ENCODE measurements at regions not wholly inside any gene's neighbourhood (a gene's known extent, or its start where the extent isn't known, plus 50 kb on each side); places are given as distances from the start of the nearest gene placed in this dataset.

- DNase-seq (ENCODE audit: low spot score), result no peak
Observed at GRCh38 chr5:56588636-56589480, 226.5 kb upstream of the MAP3K1 start.

- no peak for DNase-seq (ENCODE audit: low spot score)
Observed at GRCh38 chr5:56588131-56588487, 227.2 kb upstream of the MAP3K1 start.

GRCh38 chr5:56587381-56588130 lies 227.8 kb upstream of the MAP3K1 start:
- DNase-seq (ENCODE audit: low spot score), result no peak

- no peak for DNase-seq (ENCODE audit: low spot score)
Observed at GRCh38 chr5:56585999-56586691, 229.2 kb upstream of the MAP3K1 start.

- no peak for DNase-seq (ENCODE audit: low spot score)
Observed at GRCh38 chr5:56585461-56585860, 229.9 kb upstream of the MAP3K1 start.

- DNase-seq (ENCODE audit: low spot score), result no peak
Observed at GRCh38 chr5:56581426-56581825, 233.9 kb upstream of the MAP3K1 start.

GRCh38 chr5:56580864-56581263 lies 234.5 kb upstream of the MAP3K1 start:
- no peak for DNase-seq (ENCODE audit: low spot score)

- no peak for DNase-seq (ENCODE audit: low spot score)
Observed at GRCh38 chr5:56575821-56576220, 239.5 kb upstream of the MAP3K1 start.

- DNase-seq (ENCODE audit: low spot score), result no peak
Observed at GRCh38 chr5:56574778-56575177, 240.6 kb upstream of the MAP3K1 start.

- no peak for DNase-seq (ENCODE audit: low spot score)
Observed at GRCh38 chr5:56569566-56569965, 245.8 kb upstream of the MAP3K1 start.

GRCh38 chr5:56569076-56569475 lies 246.3 kb upstream of the MAP3K1 start:
- no peak for DNase-seq (ENCODE audit: low spot score)

GRCh38 chr5:56567278-56567677 lies 248.1 kb upstream of the MAP3K1 start:
- no peak for DNase-seq (ENCODE audit: low spot score)

- no peak for DNase-seq (ENCODE audit: low spot score)
Observed at GRCh38 chr5:56566374-56567249, 248.7 kb upstream of the MAP3K1 start.

- DNase-seq (ENCODE audit: low spot score), result no peak
Observed at GRCh38 chr5:56565644-56566043, 249.7 kb upstream of the MAP3K1 start.

GRCh38 chr5:56565283-56565615 lies 250.1 kb upstream of the MAP3K1 start:
- no peak for DNase-seq (ENCODE audit: low spot score)

GRCh38 chr5:56564541-56565282 lies 250.6 kb upstream of the MAP3K1 start:
- DNase-seq (ENCODE audit: low spot score), result no peak

- DNase-seq (ENCODE audit: low spot score), result no peak
Observed at GRCh38 chr5:56561455-56561854, 253.9 kb upstream of the MAP3K1 start.

- DNase-seq (ENCODE audit: low spot score), result no peak
Observed at GRCh38 chr5:56558131-56558745, 257.1 kb upstream of the MAP3K1 start.

GRCh38 chr5:56557198-56557597 lies 258.2 kb upstream of the MAP3K1 start:
- DNase-seq (ENCODE audit: low spot score), result no peak

- no peak for DNase-seq (ENCODE audit: low spot score)
Observed at GRCh38 chr5:56552612-56553268, 262.6 kb upstream of the MAP3K1 start.
